NCI-H1417 (cell line): ENCODE measurements at regions not wholly inside any gene's neighbourhood (a gene's known extent, or its start where the extent isn't known, plus 50 kb on each side); places are given as distances from the start of the nearest gene placed in this dataset.

Source experiments
- DNase-seq, 3 experiments: peaks; one replicate each; lab custom pipeline; 2025; lab: John Stamatoyannopoulos, UW

- DNase-seq, result peak in 1 of 3 experiments; percentile 53
Observed at GRCh38 chr15:79185199-79185598, 94.6 kb upstream of the RASGRF1 start.

GRCh38 chr15:79184465-79184892 is 93.9 kb upstream of the RASGRF1 start:
- peak; percentile 41 to 90 (median 67) for DNase-seq

DNA sequence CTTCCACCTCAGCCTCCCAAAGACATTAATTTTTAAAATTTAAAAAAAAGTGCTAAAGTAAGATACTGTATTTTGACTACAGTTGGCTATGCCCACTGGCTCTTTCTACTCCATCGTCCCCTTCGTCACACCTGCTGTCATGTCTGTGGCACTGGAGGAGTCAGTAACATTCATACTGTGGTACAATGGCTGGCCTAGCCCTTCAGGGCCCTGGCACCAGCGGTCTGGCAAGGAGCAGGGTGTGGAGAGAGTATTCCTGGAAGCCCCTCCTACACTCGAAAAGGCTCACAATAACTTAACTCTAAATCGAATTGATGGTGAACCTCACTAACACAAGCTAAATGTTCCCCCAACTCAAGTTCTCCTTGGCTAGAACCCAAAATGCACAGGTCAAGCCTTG is 89.7 kb upstream of the RASGRF1 start:
- no peak for DNase-seq

DNA sequence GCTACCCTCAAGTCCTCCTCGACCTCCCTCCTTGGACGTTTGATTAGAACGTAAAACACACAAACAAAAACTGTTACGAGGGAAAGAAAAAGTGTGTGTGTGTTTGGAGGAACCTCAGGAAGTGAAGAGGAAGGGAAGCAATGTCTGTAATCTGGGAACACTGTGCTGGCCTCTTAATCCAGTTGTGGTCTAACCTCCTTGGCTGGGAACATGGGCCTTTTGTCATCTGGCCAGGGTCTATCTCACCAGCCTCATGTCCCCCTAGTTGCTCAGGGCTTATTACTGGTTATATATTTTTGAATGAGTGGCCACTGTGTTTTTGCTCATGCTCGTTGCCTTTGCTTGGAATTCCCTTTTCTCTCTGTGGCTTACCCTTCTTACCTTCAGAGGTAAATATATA is 89.0 kb upstream of the RASGRF1 start:
- no peak for DNase-seq

- peak in 1 of 3 experiments; percentile 14 for DNase-seq
Observed at GRCh38 chr15:79179108-79179561, 88.6 kb upstream of the RASGRF1 start.

- DNase-seq, result no peak
Observed at GRCh38 chr15:79178594-79178993, 88.0 kb upstream of the RASGRF1 start.

GRCh38 chr15:79176151-79176550 is 85.6 kb upstream of the RASGRF1 start:
- DNase-seq, result no peak

- DNase-seq, result no peak
Observed at GRCh38 chr15:79172801-79173460, 82.4 kb upstream of the RASGRF1 start.

DNA sequence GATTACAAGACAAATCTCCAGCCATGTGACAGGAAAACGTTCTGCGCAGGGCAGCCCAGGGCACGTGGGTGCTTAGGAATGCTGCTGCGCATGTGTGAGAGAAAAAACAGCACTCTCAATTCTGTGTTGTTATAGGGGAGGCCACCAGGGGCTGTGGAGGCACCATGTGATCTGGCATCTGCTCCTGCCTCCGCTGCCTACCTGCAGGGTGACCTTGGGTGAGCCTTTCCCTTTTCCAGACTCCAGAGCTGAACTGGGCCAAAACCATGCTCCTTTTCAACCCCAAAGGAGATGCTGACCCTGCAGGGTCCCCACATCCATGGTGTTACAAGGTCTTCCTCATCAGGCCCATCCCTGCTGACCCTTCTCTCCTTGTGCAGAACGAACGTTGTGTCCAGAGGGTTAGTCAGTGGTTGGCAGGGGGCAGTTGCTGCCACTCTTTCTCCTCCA is 81.5 kb upstream of the RASGRF1 start:
- no peak for DNase-seq

GRCh38 chr15:79171320-79172031 is 80.9 kb upstream of the RASGRF1 start:
- peak in 2 of 3 experiments; percentile 38 to 44 for DNase-seq

- peak in 1 of 3 experiments; percentile 19 for DNase-seq
Observed at GRCh38 chr15:79170256-79170664, 79.7 kb upstream of the RASGRF1 start.

DNA sequence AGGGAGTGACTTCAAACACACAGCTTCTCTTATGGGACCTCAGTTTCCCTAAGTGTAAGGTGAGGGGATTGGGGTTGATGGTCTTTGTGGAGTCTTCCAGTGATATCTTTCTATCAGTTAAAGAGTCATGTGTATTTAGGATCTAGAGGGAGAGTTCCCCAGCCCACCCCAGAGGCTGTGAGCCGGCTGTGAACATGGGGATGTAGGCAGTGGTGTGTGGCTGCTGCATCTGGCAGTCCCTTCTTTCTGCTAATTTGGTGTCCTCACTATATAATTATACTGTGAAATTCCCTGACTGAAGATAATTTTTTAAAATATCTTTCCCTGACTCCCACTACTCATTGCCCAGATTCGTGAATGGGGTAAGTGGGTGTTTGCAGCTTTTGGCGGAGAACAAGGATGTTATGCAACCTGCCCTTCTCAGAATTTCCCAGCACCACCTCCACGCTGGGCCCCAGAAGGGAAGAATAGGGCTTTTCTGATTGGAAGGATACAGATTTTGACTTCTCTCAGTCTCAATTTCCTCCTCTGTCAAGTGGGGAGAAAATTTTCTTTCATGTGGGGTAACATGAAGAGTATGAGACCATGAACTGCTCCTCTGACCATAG is 79.0 kb upstream of the RASGRF1 start:
- no peak for DNase-seq

DNA sequence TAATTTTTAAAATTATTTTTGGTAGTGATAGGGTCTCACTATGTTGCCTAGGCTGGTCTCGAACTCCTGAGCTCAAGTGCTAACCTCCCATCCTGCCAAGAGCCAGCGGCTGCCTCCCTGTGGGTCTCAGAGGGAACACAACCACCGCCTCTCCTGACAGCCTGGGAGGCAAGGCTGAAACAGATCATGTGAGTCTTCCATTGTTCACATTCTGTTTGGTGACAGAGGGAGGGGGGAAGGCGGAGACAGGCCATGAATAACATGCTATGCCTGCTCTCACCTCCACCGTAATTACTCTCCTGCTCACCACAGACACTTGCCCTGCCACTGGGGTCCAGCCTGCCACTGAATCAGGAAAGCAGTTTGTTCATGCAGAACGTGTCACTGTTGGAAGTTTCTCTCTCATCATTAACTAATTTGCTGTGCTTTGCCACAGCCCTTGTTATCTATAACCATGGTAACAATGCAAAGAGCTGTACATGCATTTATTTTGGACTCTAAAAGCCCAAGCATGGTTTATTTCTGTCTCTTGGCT is 78.4 kb upstream of the RASGRF1 start:
- peak; percentile 54 to 95 (median 83) for DNase-seq

DNA sequence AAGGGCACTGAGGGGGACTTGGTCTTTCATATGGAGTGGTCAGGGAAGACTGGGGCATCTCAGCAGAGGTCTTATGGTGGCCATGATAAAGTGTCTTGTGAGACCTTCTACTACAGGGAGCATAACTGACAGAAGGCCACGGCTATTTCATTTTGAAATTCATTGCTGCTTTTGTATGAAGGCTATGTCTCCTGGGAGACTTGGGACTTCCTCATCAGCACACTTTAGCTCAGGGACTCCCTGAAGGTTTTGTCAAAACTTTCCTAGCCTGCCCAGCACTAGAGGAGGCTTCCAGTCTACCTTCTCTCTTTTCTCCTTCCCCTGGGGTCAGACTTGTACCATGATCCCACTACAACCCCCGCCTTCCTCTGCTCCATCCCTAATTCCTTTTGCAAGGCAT is 77.2 kb upstream of the RASGRF1 start:
- DNase-seq, result no peak

GRCh38 chr15:79166311-79166955 is 75.9 kb upstream of the RASGRF1 start:
- no peak for DNase-seq

GRCh38 chr15:79164465-79164864 is 73.9 kb upstream of the RASGRF1 start:
- no peak for DNase-seq

DNA sequence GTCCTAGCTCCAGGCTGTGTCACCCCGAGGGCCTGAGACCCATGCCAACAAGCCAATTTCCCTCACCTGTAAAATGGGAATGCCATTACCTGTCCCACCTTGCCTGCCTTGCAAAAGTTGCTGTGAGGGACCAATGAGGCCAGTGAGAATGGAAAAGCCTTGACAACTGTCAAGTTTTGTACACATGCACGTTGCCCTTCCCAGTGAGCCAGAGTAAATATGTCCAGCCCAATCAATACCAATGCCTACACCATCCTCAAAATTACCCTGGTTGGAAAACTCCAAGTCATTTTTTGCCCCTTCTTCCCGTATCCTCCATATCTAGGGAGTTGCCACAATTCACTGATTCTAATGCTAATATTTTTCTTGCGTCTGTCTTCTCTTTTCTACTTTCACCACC is 73.5 kb upstream of the RASGRF1 start:
- no peak for DNase-seq

DNA sequence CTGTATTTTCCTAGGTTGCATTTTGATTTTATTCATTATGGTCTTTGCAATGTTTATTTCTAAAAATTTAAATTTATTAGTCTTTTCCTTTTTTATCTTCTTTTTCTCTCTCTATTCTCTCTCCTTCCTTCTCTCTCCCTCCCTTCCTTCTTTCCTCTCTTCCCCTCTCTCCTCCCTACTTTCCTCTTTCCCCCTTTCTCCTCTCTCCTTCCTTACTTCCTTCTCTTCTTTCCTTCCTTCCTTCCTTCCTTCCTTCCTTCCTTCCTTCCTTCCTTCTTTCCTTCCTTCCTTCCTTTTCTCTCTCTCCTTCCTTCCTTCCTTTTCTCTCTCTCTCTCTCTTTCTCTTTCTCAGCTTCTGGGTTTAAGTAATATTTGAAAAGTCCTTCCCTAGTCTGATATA is 72.8 kb upstream of the RASGRF1 start:
- DNase-seq, result no peak

- DNase-seq, result no peak
Observed at GRCh38 chr15:79161837-79162508, 71.4 kb upstream of the RASGRF1 start.

GRCh38 chr15:79160211-79160610 is 69.6 kb upstream of the RASGRF1 start:
- no peak for DNase-seq
